Tongue (tissue), 1 donor: ENCODE measurements at regions not wholly inside any gene's neighbourhood (a gene's known extent, or its start where the extent isn't known, plus 50 kb on each side); places are given as distances from the start of the nearest gene placed in this dataset.

Experiments
- DNase-seq: peaks from one replicate; pipeline ENCODE4 v3.0.0-alpha.2; 2015

- no peak for DNase-seq
Measured at GRCh38 chr13:108156749-108157148, 58.6 kb downstream of the LIG4 start.

GRCh38 chr13:108155185-108156106, 59.9 kb downstream of the LIG4 start:
- peak; percentile 71 for DNase-seq

- DNase-seq: no peak
Measured at GRCh38 chr13:108154421-108154858, 60.9 kb downstream of the LIG4 start.

GRCh38 chr13:108146642-108147041, 68.7 kb downstream of the LIG4 start:
- no peak for DNase-seq

- no peak for DNase-seq
Measured at GRCh38 chr13:108142702-108143436, 72.5 kb downstream of the LIG4 start.

- DNase-seq: no peak
Measured at GRCh38 chr13:108137176-108137575, 78.2 kb downstream of the LIG4 start.

GRCh38 chr13:108127406-108127805, 87.9 kb downstream of the LIG4 start:
- DNase-seq: no peak

- DNase-seq: no peak
Measured at GRCh38 chr13:108126056-108126455, 89.3 kb downstream of the LIG4 start.

GRCh38 chr13:108121406-108121805, 93.9 kb downstream of the LIG4 start:
- no peak for DNase-seq

- no peak for DNase-seq
Measured at GRCh38 chr13:108120856-108121255, 94.5 kb downstream of the LIG4 start.

GRCh38 chr13:108120302-108120701, 95.0 kb downstream of the LIG4 start:
- DNase-seq: no peak

GRCh38 chr13:108115738-108116137, 99.6 kb downstream of the LIG4 start:
- no peak for DNase-seq

- peak; percentile 8 for DNase-seq
Measured at GRCh38 chr13:108113407-108113806, 101.9 kb downstream of the LIG4 start.

GRCh38 chr13:108104736-108105135, 110.6 kb downstream of the LIG4 start:
- no peak for DNase-seq

- no peak for DNase-seq
Measured at GRCh38 chr13:108102771-108103170, 112.6 kb downstream of the LIG4 start.

- DNase-seq: no peak
Measured at GRCh38 chr13:108096301-108096915, 118.9 kb downstream of the LIG4 start.

- DNase-seq: no peak
Measured at GRCh38 chr13:108095036-108095435, 120.3 kb downstream of the LIG4 start.

- DNase-seq: no peak
Measured at GRCh38 chr13:108093616-108094015, 121.7 kb downstream of the LIG4 start.

- DNase-seq: peak; percentile 23
Measured at GRCh38 chr13:108087810-108088209, 127.5 kb downstream of the LIG4 start.

- no peak for DNase-seq
Measured at GRCh38 chr13:108086678-108087077, 128.7 kb downstream of the LIG4 start.

GRCh38 chr13:108084840-108085239, 130.5 kb downstream of the LIG4 start:
- no peak for DNase-seq

GRCh38 chr13:108083056-108083455, 132.3 kb downstream of the LIG4 start:
- no peak for DNase-seq

- DNase-seq: no peak
Measured at GRCh38 chr13:108082481-108082880, 132.9 kb downstream of the LIG4 start.
